HG03196 (cell line): ENCODE measurements at regions not wholly inside any gene's neighbourhood (a gene's known extent, or its start where the extent isn't known, plus 50 kb on each side); places are given as distances from the start of the nearest gene placed in this dataset.

ENCODE experiments used
- ATAC-seq: cut with Tn5 transposase; IDR thresholded peaks from one replicate; pipeline ENCODE4 v1.9.1; 2021; ENCODE audit not compliant: unreplicated experiment

GRCh38 chr7:84821671-84822534 is 365.0 kb downstream of the SEMA3D start:
- no peak for ATAC-seq

- ATAC-seq: no peak
Measured at GRCh38 chr7:84820481-84820880, 366.4 kb downstream of the SEMA3D start.

GRCh38 chr7:84817016-84817415 is 369.8 kb downstream of the SEMA3D start:
- ATAC-seq: no peak

- ATAC-seq: no peak
Measured at GRCh38 chr7:84813376-84813775, 373.5 kb downstream of the SEMA3D start.

- no peak for ATAC-seq
Measured at GRCh38 chr7:84812021-84812420, 374.8 kb downstream of the SEMA3D start.

- ATAC-seq: no peak
Measured at GRCh38 chr7:84811362-84811761, 375.5 kb downstream of the SEMA3D start.

- no peak for ATAC-seq
Measured at GRCh38 chr7:84809877-84810276, 377.0 kb downstream of the SEMA3D start.

- ATAC-seq: no peak
Measured at GRCh38 chr7:84803979-84804378, 382.9 kb downstream of the SEMA3D start.

GRCh38 chr7:84801396-84801795 is 385.5 kb downstream of the SEMA3D start:
- ATAC-seq: no peak

- no peak for ATAC-seq
Measured at GRCh38 chr7:84800846-84801245, 386.0 kb downstream of the SEMA3D start.

GRCh38 chr7:84799106-84799505 is 387.8 kb downstream of the SEMA3D start:
- no peak for ATAC-seq

- ATAC-seq: peak; percentile 65
Measured at GRCh38 chr7:84792231-84792893, 394.5 kb downstream of the SEMA3D start.

GRCh38 chr7:84790882-84791281 is 396.0 kb downstream of the SEMA3D start:
- no peak for ATAC-seq

GRCh38 chr7:84786073-84786472 is 400.8 kb downstream of the SEMA3D start:
- ATAC-seq: no peak

GRCh38 chr7:84784450-84784849 is 402.4 kb downstream of the SEMA3D start:
- ATAC-seq: no peak

GRCh38 chr7:84783141-84783778 is 403.6 kb downstream of the SEMA3D start:
- no peak for ATAC-seq

- no peak for ATAC-seq
Measured at GRCh38 chr7:84781838-84782237, 405.0 kb downstream of the SEMA3D start.

- ATAC-seq: no peak
Measured at GRCh38 chr7:84780158-84781124, 406.4 kb downstream of the SEMA3D start.

GRCh38 chr7:84757761-84758160 is 429.1 kb downstream of the SEMA3D start:
- no peak for ATAC-seq

GRCh38 chr7:84746353-84746752 is 440.5 kb downstream of the SEMA3D start:
- no peak for ATAC-seq

- ATAC-seq: no peak
Measured at GRCh38 chr7:84744385-84744784, 442.5 kb downstream of the SEMA3D start.
